ENCODE measurements at regions not wholly inside any gene's neighbourhood (a gene's known extent, or its start where the extent isn't known, plus 50 kb on each side); places are given as distances from the start of the nearest gene placed in this dataset.
A peak's percentile ranks its signal among the peaks of the same experiment; 100 is the strongest.
"Not testable (repeated sequence)": the region's sequence is repeated elsewhere in the genome, so short reads cannot be mapped to it uniquely, and the experiment has no call there.

- Mint-ChIP-seq H3K27me3 (ENCODE audit: low read depth, poor library complexity) (peaks cover 21% of the 10 kb centered on the region), H3K36me3 (ENCODE audit: low read depth) (no peaks in the 10 kb centered on the region), H3K27ac (no peak overlapping the region), H3K9me3 (peaks cover 10% of the 10 kb centered on the region), H3K4me3 (no peak overlapping the region), H3K4me1 (no peaks in the 10 kb centered on the region)
- no peak for DNase-seq
- no peak for TF ChIP-seq CTCF (IDR thresholded peaks at IDR 0.05)
Observed at GRCh38 chr3:10726787-10727186, 89.2 kb upstream of the SLC6A11 start.

- DNase-seq, result no peak
- no peak for TF ChIP-seq CTCF (IDR thresholded peaks at IDR 0.05)
- Mint-ChIP-seq H3K27ac (no peak overlapping the region), H3K9me3 (peaks cover 36% of the 10 kb centered on the region), H3K4me1 (no peaks in the 10 kb centered on the region), H3K4me3 (no peak overlapping the region), H3K36me3 (ENCODE audit: low read depth) (no peaks in the 10 kb centered on the region), H3K27me3 (ENCODE audit: low read depth, poor library complexity) (peaks cover 9% of the 10 kb centered on the region)
Observed at GRCh38 chr3:10729439-10729838, 86.6 kb upstream of the SLC6A11 start.

- H3K9me3 Mint-ChIP-seq, result peaks cover 37% of the 10 kb centered on the region
- H3K27ac Mint-ChIP-seq, result no peak overlapping the region
- peaks cover 23% of the 10 kb centered on the region for H3K27me3 Mint-ChIP-seq (ENCODE audit: low read depth, poor library complexity)
- no peaks in the 10 kb centered on the region for H3K36me3 Mint-ChIP-seq (ENCODE audit: low read depth)
- H3K4me1 Mint-ChIP-seq, result no peaks in the 10 kb centered on the region
- TF ChIP-seq CTCF (IDR thresholded peaks at IDR 0.05), result no peak
- no peak overlapping the region for H3K4me3 Mint-ChIP-seq
- no peak for DNase-seq
Observed at GRCh38 chr3:10732292-10732691, 83.7 kb upstream of the SLC6A11 start.

- H3K27ac Mint-ChIP-seq, result no peak overlapping the region
- no peaks in the 10 kb centered on the region for H3K36me3 Mint-ChIP-seq (ENCODE audit: low read depth)
- TF ChIP-seq CTCF (IDR thresholded peaks at IDR 0.05), result no peak
- H3K27me3 Mint-ChIP-seq (ENCODE audit: low read depth, poor library complexity), result peaks cover 33% of the 10 kb centered on the region
- H3K4me1 Mint-ChIP-seq, result no peaks in the 10 kb centered on the region
- DNase-seq, result no peak
- peaks cover 37% of the 10 kb centered on the region for H3K9me3 Mint-ChIP-seq
- H3K4me3 Mint-ChIP-seq, result no peak overlapping the region
Observed at GRCh38 chr3:10733297-10733696, 82.7 kb upstream of the SLC6A11 start.

GRCh38 chr3:10736444-10736843, 79.6 kb upstream of the SLC6A11 start:
- H3K4me1 Mint-ChIP-seq; H3K27ac Mint-ChIP-seq; H3K36me3 Mint-ChIP-seq (ENCODE audit: low read depth); H3K4me3 Mint-ChIP-seq; DNase-seq: not testable (repeated sequence)
- peaks cover 59% of the 10 kb centered on the region for H3K27me3 Mint-ChIP-seq (ENCODE audit: low read depth, poor library complexity)
- peaks cover 28% of the 10 kb centered on the region for H3K9me3 Mint-ChIP-seq

- no peak for TF ChIP-seq CTCF (IDR thresholded peaks at IDR 0.05)
- Mint-ChIP-seq H3K4me3 (peak overlapping the region; percentile 45), H3K4me1 (no peaks in the 10 kb centered on the region), H3K27ac (no peak overlapping the region), H3K27me3 (ENCODE audit: low read depth, poor library complexity) (peaks cover 69% of the 10 kb centered on the region), H3K36me3 (ENCODE audit: low read depth) (no peaks in the 10 kb centered on the region), H3K9me3 (peaks cover 17% of the 10 kb centered on the region)
- DNase-seq, result no peak
Observed at GRCh38 chr3:10737785-10738184, 78.2 kb upstream of the SLC6A11 start.
